ENCODE measurements at regions not wholly inside any gene's neighbourhood (a gene's known extent, or its start where the extent isn't known, plus 50 kb on each side); places are given as distances from the start of the nearest gene placed in this dataset.
A peak's percentile ranks its signal among the peaks of the same experiment; 100 is the strongest.

DNA sequence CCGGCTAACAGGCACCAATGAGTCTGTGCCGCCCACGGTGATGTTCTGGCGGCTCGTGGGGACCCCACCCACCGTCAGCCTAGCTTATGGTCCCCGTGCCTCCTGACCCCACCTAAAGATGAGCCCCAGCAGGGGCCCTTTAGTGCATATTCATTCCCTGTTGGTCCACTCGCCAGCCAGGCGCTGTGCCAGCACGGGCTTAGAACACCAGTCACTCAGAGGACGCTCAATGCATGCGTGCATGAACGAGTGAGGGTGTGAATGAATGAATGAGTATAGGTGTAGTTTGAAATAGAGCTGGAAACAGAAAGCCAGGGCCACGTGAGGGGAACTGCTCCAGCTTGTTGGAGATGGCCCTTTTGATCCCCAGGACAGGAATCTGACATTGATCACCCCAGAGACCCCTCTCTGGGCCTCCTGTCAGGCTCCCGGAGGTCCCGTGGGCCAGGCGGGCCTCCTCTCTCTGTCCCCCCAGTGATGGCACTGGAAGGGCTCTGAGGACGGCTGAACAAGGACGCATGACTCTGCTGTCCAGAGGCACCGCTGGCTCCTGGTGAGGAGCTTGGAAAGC is 193.9 kb upstream of the C14orf180 start:
- Mint-ChIP-seq H3K9me3 (peaks cover 9% of the 10 kb centered on the region), H3K4me3 (no peak overlapping the region), H3K27me3 (no peaks in the 10 kb centered on the region), H3K4me1 (peaks cover 20% of the 10 kb centered on the region), H3K36me3 (no peaks in the 10 kb centered on the region), H3K27ac (no peak overlapping the region)
- no peak for DNase-seq

DNA sequence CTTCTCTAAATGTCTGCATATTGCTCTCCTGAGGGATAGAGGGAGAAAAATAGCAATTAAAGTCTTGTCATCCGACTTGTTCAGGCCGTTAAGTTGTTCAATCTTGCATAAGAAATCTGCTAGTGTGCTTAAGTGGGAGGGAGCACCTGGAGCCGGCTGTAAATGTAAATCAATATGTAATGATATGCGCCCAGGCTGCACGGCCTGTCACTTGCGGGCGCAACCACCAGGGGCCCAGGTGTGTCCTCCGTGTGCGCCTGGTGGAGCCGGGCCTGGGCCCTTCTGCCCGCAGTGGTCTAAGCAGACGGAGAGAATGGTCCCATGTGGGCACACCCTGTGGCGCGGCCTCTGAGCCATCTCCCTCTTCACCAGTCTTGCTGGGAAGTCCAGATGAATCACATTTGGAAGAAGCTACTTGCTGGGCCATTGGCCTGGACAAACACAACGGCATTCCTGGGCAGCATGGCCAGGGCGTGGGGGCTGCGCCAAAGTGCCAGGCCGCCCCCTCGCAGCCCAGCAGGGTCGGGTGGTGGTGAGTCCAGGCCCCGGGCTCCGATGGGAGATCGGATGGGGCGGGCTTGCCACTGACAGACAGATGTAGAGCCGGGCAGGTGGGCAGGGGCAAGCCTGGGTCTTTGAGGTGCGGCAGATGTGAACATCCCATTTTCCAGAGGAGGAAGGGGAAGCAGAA is 193.3 kb upstream of the C14orf180 start:
- Mint-ChIP-seq H3K27ac (no peak overlapping the region), H3K4me1 (peaks cover 26% of the 10 kb centered on the region), H3K4me3 (no peak overlapping the region), H3K9me3 (peaks cover 4% of the 10 kb centered on the region), H3K27me3 (no peaks in the 10 kb centered on the region), H3K36me3 (no peaks in the 10 kb centered on the region)
- no peak for DNase-seq

DNA sequence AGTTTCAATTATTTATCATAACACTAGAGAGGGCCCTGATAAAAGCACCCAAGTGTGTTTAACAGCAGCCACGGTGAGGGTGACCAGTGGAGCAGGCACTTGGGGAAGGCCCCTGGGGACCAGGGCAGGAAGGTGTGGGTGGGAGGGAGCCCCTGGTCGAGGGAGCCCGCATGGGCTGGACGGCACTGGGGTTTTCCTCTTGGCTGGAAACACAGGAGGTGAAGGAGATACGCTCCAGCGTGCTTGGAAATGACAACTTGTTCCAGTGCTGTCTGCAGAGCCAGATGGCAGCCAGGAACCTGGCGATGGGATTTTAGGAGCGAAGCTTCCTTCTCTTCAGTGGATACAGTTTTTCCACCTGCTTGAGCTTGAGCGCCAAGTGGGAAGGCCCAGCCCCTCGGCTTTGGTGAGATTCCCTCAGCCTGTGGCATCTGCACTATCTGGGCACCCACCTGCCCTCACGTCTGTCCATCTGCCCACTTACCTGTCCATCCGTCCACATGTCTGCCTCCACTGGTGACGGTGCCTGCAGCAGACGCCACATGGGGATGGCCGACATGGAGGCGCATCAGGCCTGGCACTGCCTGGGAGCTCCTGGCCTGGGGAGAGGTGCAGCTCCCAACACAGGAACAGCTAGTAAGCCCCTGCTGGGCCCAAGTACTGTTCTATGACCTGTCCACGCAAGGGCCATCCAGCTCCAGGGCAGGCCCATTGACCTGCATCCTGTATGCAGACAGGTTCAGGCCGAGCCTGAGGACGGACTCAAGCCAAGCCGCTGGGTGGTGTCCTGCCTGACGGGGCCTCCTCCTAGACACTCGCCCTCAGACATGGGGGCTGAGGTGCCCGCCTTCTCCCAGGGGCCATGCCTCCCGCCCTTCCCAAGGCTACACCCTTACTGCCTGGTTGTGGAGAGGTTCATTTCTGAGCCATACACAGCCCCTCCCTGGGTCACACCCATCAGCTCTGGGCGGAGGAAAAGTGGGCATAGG is 192.2 kb upstream of the C14orf180 start:
- no peaks in the 10 kb centered on the region for H3K36me3 Mint-ChIP-seq
- H3K27ac Mint-ChIP-seq = no peak overlapping the region
- no peaks in the 10 kb centered on the region for H3K27me3 Mint-ChIP-seq
- DNase-seq = no peak
- H3K4me3 Mint-ChIP-seq = no peak overlapping the region
- H3K4me1 Mint-ChIP-seq = peaks cover 36% of the 10 kb centered on the region
- no peaks in the 10 kb centered on the region for H3K9me3 Mint-ChIP-seq

DNA sequence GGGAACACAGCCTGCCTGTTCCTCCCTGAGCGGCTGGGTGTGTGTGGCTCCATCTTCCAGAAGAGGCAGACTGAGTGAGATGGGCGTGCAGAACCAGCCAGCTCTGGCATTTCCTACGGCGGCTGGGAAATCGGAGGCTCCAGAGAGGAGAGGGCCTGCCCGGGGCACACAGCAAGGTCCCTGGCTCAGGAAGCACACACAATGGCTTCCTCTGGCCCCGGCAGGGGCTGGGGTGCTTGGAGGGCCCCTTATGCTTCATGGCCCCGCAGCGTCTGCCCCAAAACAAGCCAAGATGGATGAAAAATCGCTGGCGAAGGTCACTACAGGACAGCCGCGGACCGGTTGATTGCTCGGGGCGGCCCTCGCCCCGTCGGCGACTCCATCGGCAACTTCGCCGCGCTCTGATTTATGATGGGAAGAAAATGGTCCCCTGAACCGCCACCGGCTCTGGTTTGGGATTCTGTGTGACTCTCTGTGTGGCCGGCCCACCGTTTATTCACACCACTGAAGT is 191.5 kb upstream of the C14orf180 start:
- Mint-ChIP-seq H3K27me3 (no peaks in the 10 kb centered on the region), H3K9me3 (no peaks in the 10 kb centered on the region), H3K4me3 (no peak overlapping the region), H3K27ac (no peak overlapping the region), H3K4me1 (peaks cover 37% of the 10 kb centered on the region), H3K36me3 (no peaks in the 10 kb centered on the region)
- no peak for DNase-seq

DNA sequence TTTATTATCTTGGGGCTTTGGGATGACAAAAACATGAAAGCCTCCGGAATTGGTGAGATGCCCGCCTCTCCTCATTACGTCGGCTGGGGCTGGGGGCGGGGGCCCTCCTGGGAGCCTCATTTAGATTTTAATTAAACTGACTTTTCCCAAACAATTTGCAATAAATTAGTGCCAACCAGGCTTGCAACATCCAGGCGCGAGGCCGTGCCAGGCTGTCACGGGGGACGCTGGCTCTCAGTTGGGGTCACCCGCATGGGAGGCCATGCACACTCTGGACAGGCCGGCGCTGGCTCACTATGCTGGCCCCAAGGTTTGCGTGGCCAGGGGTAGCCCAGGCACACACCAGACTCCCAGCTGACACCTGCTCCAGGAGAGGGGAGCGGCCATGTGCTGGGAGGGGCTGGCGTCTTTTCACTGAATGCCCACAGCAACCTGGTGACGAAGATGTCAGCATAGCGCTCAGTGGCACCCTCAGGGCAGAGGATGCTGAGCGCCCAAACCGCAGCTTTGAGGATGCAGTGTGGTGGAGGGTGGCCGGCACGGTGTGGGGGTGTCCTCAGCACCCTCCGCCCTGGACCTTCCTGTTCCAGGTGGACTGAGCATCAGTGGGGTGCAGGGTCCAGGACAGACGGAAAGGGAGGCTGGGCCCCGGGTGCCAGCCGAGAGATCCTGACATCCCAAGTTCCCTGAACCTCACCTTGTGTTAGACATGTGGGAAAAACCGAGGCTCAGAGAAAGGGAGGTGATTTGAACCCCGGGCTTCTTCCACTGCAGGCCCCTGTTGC is 190.8 kb upstream of the C14orf180 start:
- Mint-ChIP-seq H3K36me3 (no peaks in the 10 kb centered on the region), H3K4me1 (peaks cover 40% of the 10 kb centered on the region)
- DNase-seq = no peak

DNA sequence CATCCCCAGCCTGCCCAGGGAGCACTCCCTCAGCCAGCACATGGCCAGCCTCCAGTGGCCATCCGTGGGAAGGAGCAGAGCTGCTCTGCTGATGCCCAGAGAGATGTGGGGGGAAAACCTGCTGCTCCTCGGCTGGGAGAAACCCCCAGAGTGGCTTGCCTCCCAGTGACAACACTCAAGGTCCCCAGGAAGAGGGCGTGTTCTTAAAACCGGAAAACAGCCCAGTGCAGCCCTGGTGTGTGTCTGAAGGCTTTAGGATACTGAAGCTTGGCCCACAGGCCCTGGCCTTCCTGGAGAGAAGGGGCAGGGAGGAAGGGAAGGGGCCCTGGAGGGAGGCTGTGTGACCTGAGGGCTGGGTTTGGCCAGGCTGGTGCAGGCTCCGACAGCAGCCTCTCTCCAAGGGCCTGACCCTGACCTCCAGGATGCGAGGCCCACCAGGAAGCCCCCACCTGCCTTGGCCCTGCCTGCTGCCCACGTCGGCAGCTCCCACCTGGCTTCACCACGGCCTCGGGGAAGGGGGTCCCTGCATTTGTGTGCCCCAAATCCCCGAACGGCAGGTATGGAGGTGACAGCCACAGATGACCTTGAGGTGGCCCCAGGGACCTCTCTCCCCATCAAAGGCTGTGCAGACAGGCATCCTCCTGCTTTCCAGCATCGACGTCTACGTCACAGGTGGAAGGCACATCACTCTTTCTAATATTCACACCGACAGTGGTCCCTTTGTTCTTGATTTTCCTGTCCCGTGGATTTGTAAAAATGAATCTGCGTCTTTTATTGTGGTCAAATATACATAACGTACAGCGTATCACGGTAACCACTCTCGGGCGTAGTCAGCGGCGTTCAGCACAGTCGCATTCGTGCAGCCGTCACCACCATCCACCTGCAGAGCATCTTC is 190.0 kb upstream of the C14orf180 start:
- Mint-ChIP-seq H3K27me3 (no peaks in the 10 kb centered on the region), H3K4me3 (peak overlapping the region; percentile 1), H3K27ac (peak overlapping the region; percentile 51), H3K9me3 (no peaks in the 10 kb centered on the region), H3K4me1 (peaks cover 48% of the 10 kb centered on the region), H3K36me3 (no peaks in the 10 kb centered on the region)
- no peak for DNase-seq

More for the DNA sequence above, 190.8 kb upstream of the C14orf180 start:
- Mint-ChIP-seq H3K4me3 (no peak overlapping the region), H3K9me3 (no peaks in the 10 kb centered on the region), H3K27me3 (no peaks in the 10 kb centered on the region), H3K27ac (peak overlapping the region; percentile 48)

DNA sequence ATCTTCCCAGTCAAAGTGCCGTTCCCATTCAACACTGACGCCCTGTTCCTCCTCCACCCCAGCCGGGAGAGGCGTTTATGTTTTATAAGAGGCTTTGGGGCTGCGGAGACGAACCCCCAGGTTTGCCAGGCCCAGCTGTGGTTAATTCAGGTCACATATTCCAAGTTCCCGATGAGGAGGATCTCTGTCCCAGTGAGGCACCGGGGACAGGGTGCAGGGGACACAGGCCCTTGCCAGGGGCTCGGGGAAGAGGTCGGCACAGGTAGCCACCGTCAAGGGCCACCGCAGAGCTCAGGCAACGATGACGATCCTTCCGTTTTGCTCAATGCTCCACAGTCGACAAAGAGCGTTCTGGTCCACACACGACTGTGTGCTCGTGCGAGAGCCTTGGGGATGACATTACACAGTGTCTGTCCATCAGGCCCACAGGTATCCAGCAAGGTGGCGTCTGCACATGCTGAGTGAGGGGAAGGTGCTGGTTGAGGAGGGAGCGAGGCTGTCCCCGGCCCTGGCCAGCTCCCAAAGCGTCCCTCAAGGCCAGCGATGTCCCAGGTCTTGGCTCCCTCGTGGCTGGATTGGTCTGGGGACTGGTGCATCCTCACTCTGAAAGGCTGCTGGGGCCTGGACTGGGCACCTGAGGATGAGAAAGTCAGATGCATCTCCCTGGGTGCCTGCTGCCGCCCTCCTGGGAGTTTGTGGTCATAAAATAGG is 189.2 kb upstream of the C14orf180 start:
- no peak overlapping the region for H3K27ac Mint-ChIP-seq
- DNase-seq = no peak
- peak overlapping the region; percentile 1 for H3K4me3 Mint-ChIP-seq
- no peaks in the 10 kb centered on the region for H3K27me3 Mint-ChIP-seq
- no peaks in the 10 kb centered on the region for H3K36me3 Mint-ChIP-seq
- no peaks in the 10 kb centered on the region for H3K9me3 Mint-ChIP-seq
- H3K4me1 Mint-ChIP-seq = peaks cover 53% of the 10 kb centered on the region

DNA sequence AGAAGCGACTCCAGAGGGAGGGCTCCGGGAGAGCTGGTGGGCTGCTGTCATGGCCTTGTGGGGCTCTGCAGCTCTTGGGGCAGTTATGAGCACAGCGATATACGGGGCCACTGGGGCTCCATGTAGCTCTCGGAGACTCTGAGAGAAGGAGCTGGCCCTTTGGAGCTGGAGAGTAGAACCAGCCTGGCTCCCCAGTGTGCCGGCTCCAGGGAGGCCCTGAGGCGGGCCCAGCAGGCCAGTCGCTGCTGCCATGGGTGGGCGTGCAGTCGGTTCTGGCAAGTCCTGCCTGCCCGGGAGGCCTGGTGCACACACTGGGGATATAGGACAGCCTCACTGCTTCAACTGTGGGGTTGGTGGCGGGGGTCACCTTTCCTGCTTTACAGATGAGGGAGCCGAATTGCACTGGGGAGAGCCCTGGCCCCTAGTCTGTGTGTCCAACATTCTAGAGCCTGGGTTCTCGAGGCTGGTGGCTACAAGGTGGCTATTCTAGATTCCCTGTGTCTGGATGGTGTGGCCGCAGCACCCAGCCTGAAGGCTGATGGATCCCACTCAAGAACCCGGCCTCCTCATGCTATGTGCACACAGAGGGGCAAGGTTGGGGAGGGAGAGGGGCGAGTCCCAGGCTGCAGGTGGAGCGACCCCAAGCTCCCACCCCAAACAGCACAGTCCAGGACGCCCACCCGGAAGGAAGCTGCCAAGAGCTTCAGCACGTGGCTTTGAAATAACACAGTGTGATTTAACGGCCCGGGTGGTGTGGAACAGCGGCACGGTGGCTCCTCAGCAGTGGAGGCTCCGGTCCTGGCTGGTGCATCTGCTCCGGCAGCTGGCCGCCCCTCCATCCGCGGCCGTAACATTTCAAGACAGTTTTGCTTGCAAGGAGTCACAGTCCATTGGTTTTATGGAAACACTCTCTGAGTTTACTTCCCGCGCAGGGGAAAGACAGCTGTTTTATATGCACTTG is 188.3 kb upstream of the C14orf180 start:
- no peak for DNase-seq
- Mint-ChIP-seq H3K4me3 (no peak overlapping the region), H3K36me3 (no peaks in the 10 kb centered on the region), H3K9me3 (no peaks in the 10 kb centered on the region), H3K4me1 (peaks cover 58% of the 10 kb centered on the region), H3K27me3 (no peaks in the 10 kb centered on the region), H3K27ac (no peak overlapping the region)

DNA sequence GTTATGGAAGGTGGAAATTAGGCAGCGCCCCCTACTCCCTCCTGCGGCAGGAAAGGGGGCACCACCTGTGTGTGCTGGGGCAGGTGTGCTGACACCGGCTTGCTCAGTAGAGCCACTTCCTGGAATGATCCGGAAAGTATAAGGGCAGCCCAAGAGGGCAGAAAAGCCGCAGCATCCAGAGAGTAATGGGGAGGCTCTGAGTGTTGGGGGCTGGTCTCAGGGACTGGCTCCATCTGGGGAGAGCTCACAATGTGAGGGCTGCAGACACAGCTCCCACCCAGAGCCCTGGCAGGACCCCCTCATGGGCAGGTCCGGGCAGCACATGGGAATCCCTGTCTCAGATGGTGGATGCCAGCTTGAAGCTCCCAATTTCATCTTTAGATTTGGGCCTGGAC is 187.6 kb upstream of the C14orf180 start:
- no peaks in the 10 kb centered on the region for H3K36me3 Mint-ChIP-seq
- DNase-seq = no peak
- no peaks in the 10 kb centered on the region for H3K27me3 Mint-ChIP-seq
- peaks cover under 1% of the 10 kb centered on the region for H3K9me3 Mint-ChIP-seq
- H3K4me1 Mint-ChIP-seq = peaks cover 58% of the 10 kb centered on the region
- H3K27ac Mint-ChIP-seq = no peak overlapping the region
- H3K4me3 Mint-ChIP-seq = no peak overlapping the region

DNA sequence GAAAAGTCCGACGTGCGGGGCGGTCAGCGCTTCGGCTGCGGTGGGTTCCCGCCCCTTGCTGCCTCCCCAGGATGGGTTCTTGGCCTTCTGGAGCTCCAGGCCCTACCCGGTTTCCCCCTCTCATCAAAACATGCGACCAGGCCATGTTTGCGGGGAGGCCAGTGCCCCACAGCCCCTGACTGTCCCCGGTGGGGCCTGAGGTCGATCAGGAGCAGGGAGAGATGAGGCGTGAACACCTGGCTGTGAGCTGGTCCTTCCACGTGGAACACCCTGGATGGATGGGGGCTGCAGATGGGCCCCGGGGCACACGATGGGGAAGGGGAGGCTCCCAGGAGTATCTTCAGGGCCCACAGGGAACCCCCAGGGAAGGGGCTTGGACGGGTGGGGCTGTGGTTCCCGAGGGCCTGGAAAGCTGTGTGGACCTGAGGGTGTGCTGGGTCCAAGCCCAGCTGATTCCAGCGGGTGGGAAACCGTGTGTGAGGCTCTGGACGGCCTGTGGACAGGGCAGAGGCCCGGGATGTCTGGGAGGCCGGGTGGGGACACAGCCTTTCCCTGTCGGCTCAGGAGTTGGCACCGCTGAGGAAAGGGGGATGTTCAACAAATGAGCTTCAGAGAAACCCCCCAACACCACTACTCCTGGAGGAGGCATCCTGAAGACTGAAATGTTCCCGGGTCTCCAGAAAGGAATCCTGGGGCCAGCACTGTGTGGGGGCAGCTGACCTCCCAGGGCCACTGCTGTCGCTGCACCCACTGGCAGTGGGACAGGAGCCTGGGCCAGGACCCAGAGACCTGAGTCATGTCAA is 187.0 kb upstream of the C14orf180 start:
- no peaks in the 10 kb centered on the region for H3K27me3 Mint-ChIP-seq
- peaks cover 58% of the 10 kb centered on the region for H3K4me1 Mint-ChIP-seq
- peaks cover 5% of the 10 kb centered on the region for H3K9me3 Mint-ChIP-seq
- H3K4me3 Mint-ChIP-seq = no peak overlapping the region
- H3K36me3 Mint-ChIP-seq = peaks cover 2% of the 10 kb centered on the region
- no peak for DNase-seq
- no peak overlapping the region for H3K27ac Mint-ChIP-seq

DNA sequence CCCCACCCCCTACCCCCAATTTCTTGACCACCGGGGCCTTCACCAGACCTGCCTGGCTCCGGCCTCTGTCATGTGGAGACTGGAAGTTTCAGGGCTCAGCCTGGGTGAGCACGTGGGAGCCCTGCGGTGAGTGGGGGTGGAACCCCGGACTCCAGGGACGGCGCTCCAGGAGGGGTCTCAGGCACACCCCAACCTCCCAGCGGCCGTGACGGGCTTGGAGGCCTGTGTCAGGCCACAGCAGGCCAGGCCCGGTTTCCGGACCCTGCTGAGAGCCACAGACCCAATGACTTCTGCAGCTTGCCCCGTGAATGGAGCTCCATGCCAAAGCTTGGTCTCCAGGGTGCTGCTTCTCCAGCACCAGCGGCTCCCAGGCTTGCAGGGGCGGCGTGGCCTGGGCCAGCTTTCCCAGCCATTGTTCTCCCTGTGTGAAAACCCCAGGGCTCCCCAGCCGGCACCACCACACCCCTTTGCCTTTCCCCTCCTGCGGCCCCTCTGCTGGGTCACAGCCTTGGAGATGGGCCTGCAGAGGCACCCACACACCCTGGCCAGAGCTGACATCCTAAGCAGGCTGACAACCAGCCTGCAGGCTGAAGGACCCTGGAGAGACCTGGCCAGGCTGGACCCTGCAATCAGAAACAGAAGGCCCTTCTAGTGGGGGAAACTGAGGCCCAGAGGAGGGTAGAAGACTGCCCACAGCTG is 186.2 kb upstream of the C14orf180 start:
- Mint-ChIP-seq H3K4me3 (no peak overlapping the region), H3K27ac (peak overlapping the region; percentile 45), H3K4me1 (peaks cover 58% of the 10 kb centered on the region), H3K27me3 (no peaks in the 10 kb centered on the region), H3K9me3 (peaks cover 9% of the 10 kb centered on the region), H3K36me3 (peaks cover 6% of the 10 kb centered on the region)
- no peak for DNase-seq
